Femur (tissue), 1 donor: ENCODE measurements at regions not wholly inside any gene's neighbourhood (a gene's known extent, or its start where the extent isn't known, plus 50 kb on each side); places are given as distances from the start of the nearest gene placed in this dataset.

ENCODE experiments used
- DNase-seq: peaks from one replicate; pipeline ENCODE4 v3.0.0-alpha.2; 2017

GRCh38 chr7:10192074-10192473, 781.6 kb upstream of the PHF14 start:
- DNase-seq = no peak

DNA sequence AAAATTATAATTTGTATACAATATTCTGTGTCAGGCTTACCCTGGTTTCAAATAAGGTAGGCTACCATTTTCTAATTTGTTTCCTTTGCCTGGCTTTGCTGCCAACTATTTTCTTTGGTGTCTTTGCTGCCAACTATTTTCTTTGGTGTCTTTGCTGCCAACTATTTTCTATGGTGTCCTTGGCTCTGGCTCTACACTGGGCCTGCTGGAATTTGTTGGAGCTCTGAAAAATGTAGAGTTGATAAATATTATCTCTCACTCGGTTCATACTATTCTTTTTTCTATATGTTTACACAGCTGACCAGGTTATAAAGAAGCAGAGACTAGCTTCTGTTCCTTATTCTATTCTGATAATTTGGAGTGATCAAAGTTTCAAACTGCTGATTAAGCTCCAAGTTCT, 768.0 kb upstream of the PHF14 start:
- no peak for DNase-seq

DNA sequence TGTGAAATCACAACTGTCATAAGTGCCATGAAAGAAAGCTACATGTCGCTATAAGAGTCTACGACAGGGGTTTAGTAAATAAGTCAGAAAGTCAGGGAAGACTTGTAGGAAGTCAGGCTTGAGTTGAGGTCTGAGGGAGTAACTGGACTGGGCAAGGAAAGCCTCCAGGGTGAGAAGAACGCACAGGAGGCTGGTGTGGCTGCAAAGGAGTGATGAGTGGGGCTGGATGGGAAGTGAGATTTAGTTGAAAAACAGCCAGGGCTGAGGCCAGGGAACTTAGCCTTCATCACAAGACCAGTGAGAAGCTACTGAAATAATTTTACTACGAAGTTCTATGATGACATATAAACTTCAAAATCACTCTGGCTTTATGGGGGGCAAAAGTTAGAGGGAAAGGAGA, 763.7 kb upstream of the PHF14 start:
- DNase-seq = no peak

GRCh38 chr7:10211016-10211415, 762.7 kb upstream of the PHF14 start:
- DNase-seq = no peak

DNA sequence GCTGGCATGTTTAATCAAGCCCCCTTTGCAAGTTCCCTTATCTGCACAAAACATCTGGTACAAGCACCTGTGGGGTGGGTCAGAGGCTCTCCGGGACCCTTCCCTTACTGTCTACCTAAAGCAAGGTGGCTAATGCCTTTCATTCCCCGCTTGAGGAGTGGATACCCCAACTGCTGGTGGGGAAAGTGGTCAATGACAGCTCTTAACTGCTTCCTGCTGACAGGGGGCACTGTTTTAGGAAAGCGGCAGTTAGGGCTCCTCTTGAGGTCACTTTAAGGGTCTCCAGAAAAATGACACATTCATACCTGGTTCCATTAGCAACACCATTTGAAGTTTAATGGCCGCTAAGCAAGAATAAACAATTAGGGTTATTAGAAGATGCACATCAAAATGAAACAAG, 761.8 kb upstream of the PHF14 start:
- DNase-seq = no peak

- DNase-seq = no peak
Observed at GRCh38 chr7:10212649-10213048, 761.0 kb upstream of the PHF14 start.

GRCh38 chr7:10216462-10216861, 757.2 kb upstream of the PHF14 start:
- DNase-seq = no peak

- DNase-seq = no peak
Observed at GRCh38 chr7:10221084-10221483, 752.6 kb upstream of the PHF14 start.

DNA sequence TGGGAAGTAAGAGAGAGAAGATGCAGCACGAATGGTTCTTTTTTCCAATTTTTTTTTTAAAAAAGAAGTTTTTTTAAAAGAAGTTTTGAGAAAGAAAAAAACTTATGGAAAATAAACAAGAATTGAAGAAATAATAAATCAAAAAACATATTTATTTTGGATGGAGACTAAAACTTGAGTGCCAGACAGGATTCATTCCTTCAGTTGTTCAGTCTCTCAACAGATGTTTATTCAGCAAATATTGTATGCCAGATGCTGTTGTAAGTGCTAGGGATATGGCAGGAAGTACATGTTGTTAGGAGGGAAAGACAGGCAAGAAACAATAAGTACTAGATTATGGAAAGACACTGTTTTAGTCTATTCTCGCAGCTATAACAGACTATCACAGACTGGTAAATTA, 750.7 kb upstream of the PHF14 start:
- no peak for DNase-seq

- DNase-seq = no peak
Observed at GRCh38 chr7:10225275-10225674, 748.4 kb upstream of the PHF14 start.

GRCh38 chr7:10237306-10237705, 736.4 kb upstream of the PHF14 start:
- DNase-seq = no peak

GRCh38 chr7:10238641-10239040, 735.0 kb upstream of the PHF14 start:
- no peak for DNase-seq

GRCh38 chr7:10239695-10240345, 733.9 kb upstream of the PHF14 start:
- DNase-seq = no peak

GRCh38 chr7:10245406-10245805, 728.3 kb upstream of the PHF14 start:
- DNase-seq = no peak

- no peak for DNase-seq
Observed at GRCh38 chr7:10257438-10257837, 716.2 kb upstream of the PHF14 start.

DNA sequence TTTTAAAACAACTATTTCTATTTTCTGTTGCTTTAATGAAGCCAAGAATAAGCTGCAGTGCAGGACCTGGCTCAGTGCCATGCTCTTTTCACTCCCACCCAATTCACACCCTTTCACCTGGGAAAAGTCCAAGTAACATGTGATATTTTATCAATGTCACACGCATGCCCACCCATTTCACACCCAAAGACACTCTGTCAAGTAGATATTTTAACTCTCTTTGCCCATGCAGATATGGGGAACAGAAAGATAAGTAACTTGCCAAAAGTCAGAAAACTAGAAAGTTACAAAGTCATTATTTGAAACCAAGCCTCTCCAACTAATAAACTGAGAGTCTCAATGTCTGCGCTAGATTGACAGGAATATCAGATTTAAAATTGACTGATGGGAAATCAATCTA, 706.7 kb upstream of the PHF14 start:
- DNase-seq = no peak

DNA sequence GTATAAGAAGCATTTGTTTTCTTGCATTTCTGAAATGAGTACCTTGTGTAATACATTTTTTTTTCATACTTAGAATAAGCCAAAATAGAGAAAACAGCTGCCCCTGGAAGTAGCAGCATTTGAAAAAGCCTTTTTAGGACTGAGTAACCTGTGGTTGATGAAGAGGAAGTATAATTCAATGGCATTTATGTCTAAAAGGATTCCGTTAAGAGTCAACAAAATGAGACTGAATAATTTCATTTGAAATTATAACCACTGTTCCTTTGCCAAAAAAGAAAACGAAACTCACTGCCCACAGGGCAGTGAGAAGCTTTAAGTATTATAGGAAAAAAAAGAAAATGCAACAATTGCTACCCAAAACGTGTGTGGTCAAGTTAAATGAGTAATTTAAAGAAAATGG, 705.6 kb upstream of the PHF14 start:
- DNase-seq = no peak

GRCh38 chr7:10282909-10283308, 690.8 kb upstream of the PHF14 start:
- no peak for DNase-seq

DNA sequence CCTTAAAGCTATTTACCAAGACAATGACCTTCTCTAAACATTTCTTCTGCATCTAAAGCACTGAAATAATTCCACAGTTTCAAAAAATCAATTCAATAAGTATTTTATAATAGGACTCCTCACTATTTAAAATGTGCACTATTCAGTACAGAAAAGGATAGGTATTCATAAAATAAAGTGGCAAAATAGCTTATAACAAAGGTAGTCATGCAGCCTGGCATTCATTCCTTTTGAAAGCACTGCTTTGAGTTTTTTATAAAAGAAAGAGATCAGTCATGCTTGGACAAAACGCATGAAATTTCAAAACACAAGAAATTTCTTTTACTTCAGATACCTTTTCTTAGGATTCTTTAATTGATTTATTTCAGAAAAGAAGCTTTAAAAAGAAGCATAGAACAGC, 689.7 kb upstream of the PHF14 start:
- no peak for DNase-seq

GRCh38 chr7:10299384-10299783, 674.3 kb upstream of the PHF14 start:
- no peak for DNase-seq

- no peak for DNase-seq
Observed at GRCh38 chr7:10300577-10300976, 673.1 kb upstream of the PHF14 start.

GRCh38 chr7:10308276-10308675, 665.4 kb upstream of the PHF14 start:
- DNase-seq = no peak

DNA sequence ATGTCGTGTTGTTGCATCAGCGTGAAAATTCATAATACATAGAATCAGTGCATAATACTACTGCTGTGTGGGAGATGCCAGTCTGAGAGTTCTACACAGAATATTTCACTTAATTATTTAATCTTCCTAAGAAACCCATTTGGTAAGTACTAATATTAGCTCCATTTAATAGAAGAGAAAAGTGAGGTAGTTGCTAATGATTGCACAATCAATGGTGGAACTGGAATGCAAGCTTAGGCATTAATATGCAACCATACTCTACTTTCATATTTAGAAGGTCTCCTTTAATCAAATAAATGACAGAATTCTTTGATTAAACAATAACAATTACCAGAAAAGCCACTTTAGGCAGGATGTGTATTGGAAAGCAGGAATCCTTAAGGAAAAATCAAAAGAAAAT, 660.7 kb upstream of the PHF14 start:
- no peak for DNase-seq

DNA sequence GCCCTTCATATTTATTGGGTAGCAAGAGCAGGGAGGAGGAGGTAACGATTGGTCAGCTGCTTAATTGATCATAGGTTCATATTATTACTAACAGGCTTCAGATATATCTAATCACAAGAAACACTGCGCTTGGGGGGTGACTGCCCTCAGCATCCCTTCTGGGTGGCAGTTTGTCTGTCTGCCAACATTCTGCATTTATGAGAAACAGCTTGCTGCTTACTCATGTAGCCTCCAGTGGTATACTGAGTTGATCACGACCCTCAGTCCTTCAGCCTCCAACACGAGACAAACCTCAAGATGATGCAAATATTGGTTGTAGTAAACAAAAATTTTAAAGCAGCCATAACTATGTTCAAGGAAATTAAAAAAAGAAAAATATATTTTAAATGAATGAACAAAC, 657.8 kb upstream of the PHF14 start:
- no peak for DNase-seq

DNA sequence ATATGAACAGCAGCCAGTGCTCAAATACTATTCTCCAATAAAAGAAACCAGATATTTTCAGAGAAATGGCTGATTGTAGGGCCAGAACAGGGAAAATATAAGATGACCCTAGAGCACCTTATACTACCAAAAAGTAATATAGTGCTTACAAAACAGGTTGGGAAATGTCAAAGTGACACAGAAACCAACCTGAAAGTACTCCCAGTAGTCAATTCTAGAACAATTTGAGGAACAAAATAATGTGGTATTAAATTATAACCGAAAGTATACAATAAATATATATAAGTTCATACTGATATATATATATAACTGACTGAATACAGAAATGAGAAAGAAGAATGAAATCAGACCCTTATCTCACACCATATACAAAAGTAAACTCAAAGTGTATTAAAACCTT, 657.2 kb upstream of the PHF14 start:
- no peak for DNase-seq

DNA sequence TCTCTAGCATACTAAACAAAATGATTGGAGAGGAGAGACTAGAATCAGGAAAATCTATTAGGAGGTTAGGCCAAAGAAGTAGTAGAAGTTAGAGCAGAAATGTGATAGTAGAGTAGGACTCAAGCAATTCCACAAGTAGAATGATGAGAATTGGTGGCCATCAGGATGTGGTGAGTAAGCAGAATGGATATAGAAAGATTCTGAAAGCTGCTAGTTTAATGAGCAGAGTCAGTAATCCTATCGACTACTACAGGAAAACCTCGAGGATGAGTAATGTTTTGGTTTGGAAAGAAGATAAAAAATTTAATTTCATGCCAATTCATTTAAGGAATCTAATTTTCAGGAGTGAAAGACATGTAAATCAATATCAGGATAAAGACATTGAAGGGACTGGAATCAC, 648.3 kb upstream of the PHF14 start:
- no peak for DNase-seq
